Right atrium auricular region (tissue), 2 donors: ENCODE measurements at regions not wholly inside any gene's neighbourhood (a gene's known extent, or its start where the extent isn't known, plus 50 kb on each side); places are given as distances from the start of the nearest gene placed in this dataset.

ENCODE experiments used
- DNase-seq: peaks from one replicate; pipeline ENCODE4 v3.0.0-alpha.2; 2019; ENCODE audit warnings: low spot score
- H3K27ac ChIP-seq, 2 donors: fragments of 200-600 bp; sonication (generic); 1 replicate in 1 of 2; 2 replicates in 1 of 2; pipeline ENCODE4 v1.5.1; 2016 to 2019
- H3K27me3 ChIP-seq, 2 donors: fragments of 200-600 bp; sonication (generic); one replicate each; pipeline versions ENCODE4 v1.5.1 to v1.6.0; 2017 to 2019
- H3K36me3 ChIP-seq: fragments of 200-600 bp; sonication (generic); one replicate; pipeline ENCODE4 v1.5.1; 2016
- H3K4me1 ChIP-seq, 2 donors: fragments of 200-600 bp; sonication (generic); one replicate each; pipeline versions ENCODE4 v1.5.1 to v1.6.0; 2017 to 2019
- H3K4me3 ChIP-seq, 2 donors: fragments of 200-600 bp; sonication (generic); 1 replicate in 1 of 2; 2 replicates in 1 of 2; pipeline ENCODE4 v1.5.1; 2017 to 2019; ENCODE audit warnings: mild to moderate bottlenecking in 1 of 2, moderate library complexity in 1 of 2
- H3K9me3 ChIP-seq, 2 donors: fragments of 200-600 bp; sonication (generic); one replicate each; pipeline ENCODE4 v1.5.1; 2019
- TF ChIP-seq, protein P1 (sequence below), 2 donors: fragments of 200-600 bp; sonication (generic); IDR thresholded peaks; one replicate each; pipeline ENCODE4 v1.5.1; 2019; ENCODE audit warnings: antibody characterized with exemption in 2 of 2

GRCh38 chr9:99359336-99359735 is 137.3 kb downstream of the SEC61B start:
- H3K36me3 ChIP-seq: no peaks in the 10 kb centered on the region
- H3K27ac ChIP-seq: peak overlapping the region; percentile 84 to 92
- peak overlapping the region in 1 of 2 donors; percentile 4 for H3K4me3 ChIP-seq
- peaks cover 0 to 28% of the 10 kb centered on the region in 2 donors for H3K4me1 ChIP-seq
- no peaks in the 10 kb centered on the region for H3K27me3 ChIP-seq
- TF ChIP-seq, protein P1, sequence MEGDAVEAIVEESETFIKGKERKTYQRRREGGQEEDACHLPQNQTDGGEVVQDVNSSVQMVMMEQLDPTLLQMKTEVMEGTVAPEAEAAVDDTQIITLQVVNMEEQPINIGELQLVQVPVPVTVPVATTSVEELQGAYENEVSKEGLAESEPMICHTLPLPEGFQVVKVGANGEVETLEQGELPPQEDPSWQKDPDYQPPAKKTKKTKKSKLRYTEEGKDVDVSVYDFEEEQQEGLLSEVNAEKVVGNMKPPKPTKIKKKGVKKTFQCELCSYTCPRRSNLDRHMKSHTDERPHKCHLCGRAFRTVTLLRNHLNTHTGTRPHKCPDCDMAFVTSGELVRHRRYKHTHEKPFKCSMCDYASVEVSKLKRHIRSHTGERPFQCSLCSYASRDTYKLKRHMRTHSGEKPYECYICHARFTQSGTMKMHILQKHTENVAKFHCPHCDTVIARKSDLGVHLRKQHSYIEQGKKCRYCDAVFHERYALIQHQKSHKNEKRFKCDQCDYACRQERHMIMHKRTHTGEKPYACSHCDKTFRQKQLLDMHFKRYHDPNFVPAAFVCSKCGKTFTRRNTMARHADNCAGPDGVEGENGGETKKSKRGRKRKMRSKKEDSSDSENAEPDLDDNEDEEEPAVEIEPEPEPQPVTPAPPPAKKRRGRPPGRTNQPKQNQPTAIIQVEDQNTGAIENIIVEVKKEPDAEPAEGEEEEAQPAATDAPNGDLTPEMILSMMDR (IDR thresholded peaks at IDR 0.05): no peak
- no peaks in the 10 kb centered on the region for H3K9me3 ChIP-seq
- DNase-seq: no peak

- Histone ChIP-seq H3K27me3 (no peaks in the 10 kb centered on the region), H3K36me3 (no peaks in the 10 kb centered on the region), H3K27ac (peak overlapping the region; percentile 84 to 92), H3K9me3 (no peaks in the 10 kb centered on the region), H3K4me1 (peaks cover 0 to 28% of the 10 kb centered on the region in 2 donors), H3K4me3 (no peak overlapping the region)
- DNase-seq: no peak
- TF ChIP-seq, protein P1 (IDR thresholded peaks at IDR 0.05): peak in 1 of 2 donors; percentile 35
Observed at GRCh38 chr9:99360026-99360425, 137.9 kb downstream of the SEC61B start.

- DNase-seq: no peak
- H3K9me3 ChIP-seq: no peaks in the 10 kb centered on the region
- H3K4me1 ChIP-seq: peaks cover 0 to 36% of the 10 kb centered on the region in 2 donors
- peak overlapping the region in 1 of 2 donors; percentile 11 for H3K27ac ChIP-seq
- H3K36me3 ChIP-seq: no peaks in the 10 kb centered on the region
- H3K27me3 ChIP-seq: no peaks in the 10 kb centered on the region
- H3K4me3 ChIP-seq: no peak overlapping the region
- TF ChIP-seq, protein P1 (IDR thresholded peaks at IDR 0.05): no peak
Observed at GRCh38 chr9:99361817-99362216, 139.7 kb downstream of the SEC61B start.

DNA sequence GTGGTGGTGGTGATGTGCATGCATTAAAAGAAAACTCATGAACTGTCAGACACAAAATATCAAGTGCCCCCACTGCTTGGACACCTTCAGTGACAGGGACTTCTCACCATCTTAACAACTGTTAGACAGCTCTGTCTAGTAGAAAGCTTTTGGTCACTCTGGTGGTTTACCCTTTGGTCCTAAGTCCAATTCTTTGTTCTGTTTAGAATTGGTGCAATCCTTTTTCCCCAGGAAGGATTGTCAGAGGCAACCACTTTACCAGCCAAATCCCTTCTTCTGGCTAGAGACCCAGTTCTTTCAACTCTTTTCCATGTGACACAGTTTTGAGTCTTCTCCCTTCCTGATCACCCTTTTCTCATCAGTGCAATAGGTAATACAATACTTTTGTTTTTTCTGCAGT is 140.2 kb downstream of the SEC61B start:
- H3K4me3 ChIP-seq: no peak overlapping the region
- H3K36me3 ChIP-seq: no peaks in the 10 kb centered on the region
- no peaks in the 10 kb centered on the region for H3K27me3 ChIP-seq
- TF ChIP-seq, protein P1 (IDR thresholded peaks at IDR 0.05): no peak
- H3K9me3 ChIP-seq: no peaks in the 10 kb centered on the region
- H3K4me1 ChIP-seq: peaks cover 0 to 36% of the 10 kb centered on the region in 2 donors
- no peak overlapping the region for H3K27ac ChIP-seq
- no peak for DNase-seq

- TF ChIP-seq, protein P1 (IDR thresholded peaks at IDR 0.05): no peak
- no peak overlapping the region for H3K27ac ChIP-seq
- H3K4me1 ChIP-seq: peaks cover 0 to 42% of the 10 kb centered on the region in 2 donors
- H3K9me3 ChIP-seq: no peaks in the 10 kb centered on the region
- no peak overlapping the region for H3K4me3 ChIP-seq
- DNase-seq: no peak
- no peaks in the 10 kb centered on the region for H3K27me3 ChIP-seq
- no peaks in the 10 kb centered on the region for H3K36me3 ChIP-seq
Observed at GRCh38 chr9:99363509-99363908, 141.4 kb downstream of the SEC61B start.
